OCI-LY3 (cell line): ENCODE measurements at regions not wholly inside any gene's neighbourhood (a gene's known extent, or its start where the extent isn't known, plus 50 kb on each side); places are given as distances from the start of the nearest gene placed in this dataset.

Experiments
- H2AFZ ChIP-seq: fragments of 200-600, 300-600 bp; shearing (Covaris generic); 2 replicates; pipeline ENCODE4 v1.6.0; 2014; ENCODE audit warnings: antibody characterized with exemption, low read depth, low read length
- H3K27ac ChIP-seq: fragments of 200-600, 300-600 bp; sonication (generic); 2 replicates; pipeline ENCODE4 v1.5.1; 2014; ENCODE audit warnings: mild to moderate bottlenecking, low read length, moderate library complexity, mixed read lengths
- H3K27me3 ChIP-seq: fragments of 200-600, 300-600 bp; sonication (generic); 2 replicates; pipeline ENCODE4 v1.6.1; 2014; ENCODE audit warnings: low read depth, low read length, mixed read lengths
- H3K36me3 ChIP-seq: fragments of 200-600, 300-600 bp; sonication (generic); replicated peaks from 2 replicates; pipeline ENCODE3; 2014; ENCODE audit warnings: low read depth, low read length, mixed read lengths
- H3K4me1 ChIP-seq: fragments of 300-600, 200-600 bp; sonication (generic); 2 replicates; pipeline ENCODE4 v1.6.1; 2014; ENCODE audit warnings: low read length, mixed read lengths
- H3K4me2 ChIP-seq: fragments of 200-600, 300-600 bp; sonication (generic); 2 replicates; pipeline ENCODE4 v1.6.1; 2014; ENCODE audit warnings: low read length, mixed read lengths
- H3K4me3 ChIP-seq: fragments of 300-600, 200-600 bp; sonication (generic); 2 replicates; pipeline ENCODE4 v1.5.1; 2014; ENCODE audit warnings: antibody characterized with exemption, mild to moderate bottlenecking, low read length, moderate library complexity
- H3K79me2 ChIP-seq: fragments of 300-600, 200-600 bp; shearing (Covaris generic); 2 replicates; pipeline ENCODE4 v1.6.1; 2014; ENCODE audit warnings: mild to moderate bottlenecking, low read length, mixed read lengths
- H3K9ac ChIP-seq: fragments of 300-600, 200-600 bp; shearing (Covaris generic); 2 replicates; pipeline ENCODE4 v1.6.0; 2014; ENCODE audit warnings: mild to moderate bottlenecking, low read length, moderate library complexity
- H3K9me3 ChIP-seq: fragments of 200-600, 300-600 bp; shearing (Covaris generic); 2 replicates; pipeline ENCODE4 v1.6.1; 2014; ENCODE audit warnings: low read length, mixed read lengths; ENCODE audit not compliant: insufficient read depth
- H4K20me1 ChIP-seq: fragments of 200-600, 300-600 bp; sonication (generic); 2 replicates; pipeline ENCODE4 v1.6.1; 2016; ENCODE audit warnings: low read length, mixed read lengths; ENCODE audit not compliant: insufficient read depth
- CTCF ChIP-seq: fragments of 200-600, 300-600 bp; sonication (generic); IDR thresholded peaks from 2 replicates; pipeline ENCODE4 v1.5.1; 2014; ENCODE audit warnings: antibody characterized with exemption, low read length, low read depth
- EZH2phosphoT487 ChIP-seq: fragments of 200-600 bp; shearing (Covaris generic); IDR thresholded peaks from 2 replicates; pipeline ENCODE4 v1.6.1; 2018; ENCODE audit warnings: antibody characterized with exemption, mixed run types, low read depth

GRCh38 chr3:170712336-170712735 lies 126.5 kb upstream of the SLC7A14 start:
- Histone ChIP-seq H3K27ac (no peak overlapping the region), H3K27me3 (peaks cover 86% of the 10 kb centered on the region), H3K4me2 (no peak overlapping the region), H2AFZ (no peak overlapping the region), H3K36me3 (no peaks in the 10 kb centered on the region), H3K4me1 (no peaks in the 10 kb centered on the region), H4K20me1 (no peaks in the 10 kb centered on the region), H3K9me3 (0 out of 2 replicates have a peak, but pooled peaks cover 4% of the 10 kb centered on the region), H3K4me3 (no peak overlapping the region), H3K9ac (no peak overlapping the region), H3K79me2 (no peaks in the 10 kb centered on the region)
- TF ChIP-seq CTCF: no peak
- TF ChIP-seq EZH2phosphoT487: no peak

- H3K4me2 ChIP-seq: no peak overlapping the region
- H3K9ac ChIP-seq: no peak overlapping the region
- no peak overlapping the region for H3K4me3 ChIP-seq
- H3K79me2 ChIP-seq: no peaks in the 10 kb centered on the region
- H3K4me1 ChIP-seq: no peaks in the 10 kb centered on the region
- H3K36me3 ChIP-seq: no peaks in the 10 kb centered on the region
- TF ChIP-seq CTCF (no peak), EZH2phosphoT487 (no peak)
- 0 out of 2 replicates have a peak, but pooled peaks cover 4% of the 10 kb centered on the region for H3K9me3 ChIP-seq
- H2AFZ ChIP-seq: no peak overlapping the region
- H4K20me1 ChIP-seq: no peaks in the 10 kb centered on the region
- peaks cover 86% of the 10 kb centered on the region for H3K27me3 ChIP-seq
- H3K27ac ChIP-seq: no peak overlapping the region
These were observed 125.9 kb upstream of the SLC7A14 start for GRCh38 chr3:170711786-170712185.

- H2AFZ ChIP-seq: no peak overlapping the region
- no peak overlapping the region for H3K4me2 ChIP-seq
- no peak for TF ChIP-seq CTCF
- no peak for TF ChIP-seq EZH2phosphoT487
- H3K79me2 ChIP-seq: no peaks in the 10 kb centered on the region
- H3K27ac ChIP-seq: no peak overlapping the region
- H3K9ac ChIP-seq: no peak overlapping the region
- H3K4me3 ChIP-seq: no peak overlapping the region
- H3K4me1 ChIP-seq: no peaks in the 10 kb centered on the region
- H3K9me3 ChIP-seq: 0 out of 2 replicates have a peak, but pooled peaks cover 4% of the 10 kb centered on the region
- no peaks in the 10 kb centered on the region for H3K36me3 ChIP-seq
- H4K20me1 ChIP-seq: no peaks in the 10 kb centered on the region
- peaks cover 62% of the 10 kb centered on the region for H3K27me3 ChIP-seq
These were observed 123.2 kb upstream of the SLC7A14 start for GRCh38 chr3:170709046-170709445.

- no peaks in the 10 kb centered on the region for H3K4me1 ChIP-seq
- H4K20me1 ChIP-seq: no peaks in the 10 kb centered on the region
- no peak for TF ChIP-seq CTCF
- TF ChIP-seq EZH2phosphoT487: no peak
- no peak overlapping the region for H2AFZ ChIP-seq
- H3K79me2 ChIP-seq: no peaks in the 10 kb centered on the region
- peaks cover 63% of the 10 kb centered on the region for H3K27me3 ChIP-seq
- no peak overlapping the region for H3K4me2 ChIP-seq
- no peak overlapping the region for H3K4me3 ChIP-seq
- H3K27ac ChIP-seq: no peak overlapping the region
- H3K9ac ChIP-seq: no peak overlapping the region
- no peaks in the 10 kb centered on the region for H3K36me3 ChIP-seq
- 0 out of 2 replicates have a peak, but pooled peaks cover 4% of the 10 kb centered on the region for H3K9me3 ChIP-seq
These were observed 122.0 kb upstream of the SLC7A14 start for GRCh38 chr3:170707899-170708298.
